Body of pancreas (tissue), 4 donors: ENCODE measurements at regions not wholly inside any gene's neighbourhood (a gene's known extent, or its start where the extent isn't known, plus 50 kb on each side); places are given as distances from the start of the nearest gene placed in this dataset.
A peak's percentile ranks its signal among the peaks of the same experiment; 100 is the strongest.
"Not testable (repeated sequence)": the region's sequence is repeated elsewhere in the genome, so short reads cannot be mapped to it uniquely, and the experiment has no call there.

ENCODE experiments used
- ATAC-seq: fragments of 150-250 bp; one replicate; pipeline ENCODE4 v1.9.1; 2016
- DNase-seq, 4 donors: peaks; one replicate each; pipeline ENCODE4 v3.0.0-alpha.2; 2019
- H3K27ac ChIP-seq, 4 donors: fragments of 200-600 bp; sonication (generic); 1 replicate in 3 of 4; 2 replicates in 1 of 4; pipeline versions ENCODE4 v1.5.1 to v1.6.1; 2016 to 2019; ENCODE audit warnings: mild to moderate bottlenecking in 1 of 4, mixed read lengths in 1 of 4, moderate library complexity in 1 of 4
- H3K27me3 ChIP-seq, 2 donors: fragments of 200-600 bp; sonication (generic); one replicate each; pipeline ENCODE4 v1.6.0; 2016; ENCODE audit warnings: mild to moderate bottlenecking in 1 of 2
- H3K36me3 ChIP-seq, 2 donors: fragments of 200-600 bp; sonication (generic); replicated peaks in 1 of 2; 2 replicates each; pipeline ENCODE4 v1.5.1; 2016; ENCODE audit warnings: low read depth in 2 of 2; ENCODE audit not compliant: insufficient read depth in 1 of 2
- H3K4me1 ChIP-seq: fragments of 200-600 bp; sonication (generic); one replicate; pipeline ENCODE4 v1.6.0; 2016
- H3K4me3 ChIP-seq, 2 donors: fragments of 200-600 bp; sonication (generic); 1 replicate in 1 of 2; 2 replicates in 1 of 2; pipeline ENCODE4 v1.5.1; 2016 to 2019
- H3K9me3 ChIP-seq, 3 donors: fragments of 200-600 bp; sonication (generic); 1 replicate in 2 of 3; 2 replicates in 1 of 3; pipeline ENCODE4 v1.5.1; 2016
- POLR2A ChIP-seq, 3 donors: fragments of 450-650 bp; IDR thresholded peaks; one replicate each; pipeline ENCODE4 v1.6.1; 2016; ENCODE audit warnings: antibody characterized with exemption in 3 of 3, mild to moderate bottlenecking in 2 of 3
- WGBS, 2 donors: methylation state at CpG; one replicate each; pipeline ENCODE4 v1.1.5; 2017; 5-methylcytosine and 5-hydroxymethylcytosine counted together
- intact Hi-C: fragments of 100-400 bp; cut with DNase I; formaldehyde crosslinking; loops from one replicate; pipeline ENCODE4 v1.15.1; 2023
- TF ChIP-seq, protein P1 (sequence below), 7 experiments: fragments of 450-650 bp in 4 of 7; fragments of 200-600 bp in 3 of 7; sonication (generic) in 3 of 7; IDR thresholded peaks; one replicate each; pipeline ENCODE4 v1.5.1; 2016 to 2019; ENCODE audit warnings: antibody characterized with exemption in 7 of 7

- intact Hi-C loops = no loop called here
- Histone ChIP-seq H3K4me3 (no peak overlapping the region), H3K27me3 (no peaks in the 10 kb centered on the region), H3K4me1 (no peaks in the 10 kb centered on the region), H3K9me3 (no peaks in the 10 kb centered on the region), H3K27ac (no peak overlapping the region), H3K36me3 (no peaks in the 10 kb centered on the region)
- no peak for DNase-seq
- WGBS, 2 donors = 48 to 50% methylated on average over 1 of the region's 1 CpG
- no peak for ATAC-seq
- no peak for TF ChIP-seq POLR2A (IDR thresholded peaks at IDR 0.05)
- TF ChIP-seq, protein P1, sequence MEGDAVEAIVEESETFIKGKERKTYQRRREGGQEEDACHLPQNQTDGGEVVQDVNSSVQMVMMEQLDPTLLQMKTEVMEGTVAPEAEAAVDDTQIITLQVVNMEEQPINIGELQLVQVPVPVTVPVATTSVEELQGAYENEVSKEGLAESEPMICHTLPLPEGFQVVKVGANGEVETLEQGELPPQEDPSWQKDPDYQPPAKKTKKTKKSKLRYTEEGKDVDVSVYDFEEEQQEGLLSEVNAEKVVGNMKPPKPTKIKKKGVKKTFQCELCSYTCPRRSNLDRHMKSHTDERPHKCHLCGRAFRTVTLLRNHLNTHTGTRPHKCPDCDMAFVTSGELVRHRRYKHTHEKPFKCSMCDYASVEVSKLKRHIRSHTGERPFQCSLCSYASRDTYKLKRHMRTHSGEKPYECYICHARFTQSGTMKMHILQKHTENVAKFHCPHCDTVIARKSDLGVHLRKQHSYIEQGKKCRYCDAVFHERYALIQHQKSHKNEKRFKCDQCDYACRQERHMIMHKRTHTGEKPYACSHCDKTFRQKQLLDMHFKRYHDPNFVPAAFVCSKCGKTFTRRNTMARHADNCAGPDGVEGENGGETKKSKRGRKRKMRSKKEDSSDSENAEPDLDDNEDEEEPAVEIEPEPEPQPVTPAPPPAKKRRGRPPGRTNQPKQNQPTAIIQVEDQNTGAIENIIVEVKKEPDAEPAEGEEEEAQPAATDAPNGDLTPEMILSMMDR (IDR thresholded peaks at IDR 0.05) = no peak
Observed at GRCh38 chr7:149681274-149681673, 92.1 kb downstream of the ZNF467 start.

DNA sequence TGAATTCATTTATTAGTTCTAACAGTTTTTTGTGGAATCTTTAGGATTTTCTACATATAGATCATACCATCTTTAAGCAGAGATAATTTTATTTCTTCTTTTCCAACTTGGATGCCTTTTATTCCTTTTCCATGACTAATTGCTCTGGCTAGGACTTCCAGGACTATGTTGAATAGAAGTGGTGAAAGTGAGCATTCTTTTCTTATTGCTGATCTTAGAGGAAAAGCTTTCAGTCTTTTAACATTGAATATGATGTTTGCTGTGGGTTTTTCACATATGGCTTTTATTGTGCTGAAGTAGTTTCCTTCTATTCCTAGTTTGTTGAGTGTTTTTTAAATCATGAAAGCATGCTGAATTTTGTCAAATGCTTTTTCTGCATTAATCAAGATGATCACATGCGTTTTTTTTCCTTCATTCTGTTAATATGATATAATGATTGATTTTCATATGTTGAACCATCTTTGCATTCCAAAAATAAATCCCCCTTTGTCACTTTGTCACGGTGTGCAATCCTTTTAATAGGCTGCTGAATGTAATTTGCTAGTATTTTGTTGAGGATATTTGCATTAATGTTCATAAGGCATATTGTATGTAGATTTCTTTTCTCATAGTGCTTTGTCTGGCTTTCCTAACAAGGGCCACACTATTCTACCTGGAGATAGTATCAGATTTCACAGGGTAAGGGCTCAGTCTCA lies 92.9 kb downstream of the ZNF467 start:
- DNase-seq (no peak), ATAC-seq (no peak)
- no peaks in the 10 kb centered on the region for H3K9me3 ChIP-seq
- no peak overlapping the region for H3K27ac ChIP-seq
- TF ChIP-seq POLR2A (IDR thresholded peaks at IDR 0.05) = no peak
- TF ChIP-seq, protein P1 (IDR thresholded peaks at IDR 0.05) = no peak
- H3K4me1 ChIP-seq = no peaks in the 10 kb centered on the region
- WGBS, 2 donors = 45 to 53% methylated on average over 2 of the region's 2 CpGs
- no peaks in the 10 kb centered on the region for H3K36me3 ChIP-seq
- intact Hi-C loops = no loop called here
- no peak overlapping the region for H3K4me3 ChIP-seq
- H3K27me3 ChIP-seq = no peaks in the 10 kb centered on the region

GRCh38 chr7:149674728-149675385 lies 98.5 kb downstream of the ZNF467 start:
- H3K36me3 ChIP-seq, H3K4me3 ChIP-seq, H3K27me3 ChIP-seq, intact Hi-C loops, H3K9me3 ChIP-seq, H3K27ac ChIP-seq, ATAC-seq, H3K4me1 ChIP-seq, DNase-seq: not testable (repeated sequence)
- WGBS, 2 donors = 59 to 62% methylated on average over 10 of the region's 10 CpGs

DNA sequence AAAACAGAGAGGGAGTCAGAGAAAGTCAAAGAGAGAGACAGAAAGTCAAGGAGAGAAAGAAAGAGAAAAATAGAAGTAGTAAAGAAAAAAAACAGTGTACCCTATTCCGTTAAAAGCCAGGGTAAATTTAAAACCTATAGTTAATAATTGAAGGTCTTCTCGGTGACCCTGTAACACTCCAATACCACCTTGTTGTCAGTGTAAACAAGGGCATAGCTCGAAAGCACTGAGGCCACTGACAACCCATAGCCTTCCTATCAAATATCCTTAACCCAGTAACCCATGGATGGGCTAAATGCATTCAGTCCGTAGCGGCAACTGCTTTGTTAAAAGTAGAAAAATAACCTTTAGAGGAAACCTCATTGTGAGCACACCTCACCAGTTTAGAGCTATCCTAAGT lies 100.4 kb downstream of the ZNF467 start:
- Histone ChIP-seq H3K4me3 (no peak overlapping the region), H3K27me3 (no peaks in the 10 kb centered on the region), H3K27ac (no peak overlapping the region), H3K36me3 (no peaks in the 10 kb centered on the region), H3K4me1 (no peaks in the 10 kb centered on the region), H3K9me3 (no peaks in the 10 kb centered on the region)
- intact Hi-C loops = no loop called here
- ATAC-seq = no peak
- DNase-seq = no peak
- no peak for TF ChIP-seq POLR2A (IDR thresholded peaks at IDR 0.05)
- TF ChIP-seq, protein P1 (IDR thresholded peaks at IDR 0.05) = no peak
- 69 to 73% methylated on average over 5 of the region's 5 CpGs for WGBS, 2 donors

DNA sequence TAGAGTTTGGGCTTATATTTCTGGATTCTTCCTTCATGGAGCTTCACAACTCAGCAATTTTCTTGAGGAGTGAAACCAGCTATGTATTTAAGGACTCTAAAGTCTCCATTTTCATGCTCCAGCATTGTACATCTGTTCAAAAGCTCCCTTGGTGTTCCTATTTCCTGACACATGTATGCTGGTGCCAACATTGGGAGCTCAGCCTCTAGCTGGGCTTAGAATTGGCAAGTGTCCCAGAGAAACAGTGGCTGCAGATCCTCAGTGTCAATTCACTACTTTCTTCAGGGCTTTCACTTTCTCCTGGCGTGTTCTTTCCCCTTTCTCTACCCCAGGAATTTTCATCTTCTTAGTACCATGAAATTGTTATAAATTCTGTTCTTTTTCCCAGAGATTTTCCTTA lies 103.1 kb downstream of the ZNF467 start:
- WGBS, 2 donors = 4 to 18% methylated on average over 1 of the region's 1 CpG
- ATAC-seq (no peak), DNase-seq (peak in 3 of 4 donors; percentile 30 to 46 (median 39))
- no peaks in the 10 kb centered on the region for H3K9me3 ChIP-seq
- no peak overlapping the region for H3K4me3 ChIP-seq
- no peaks in the 10 kb centered on the region for H3K36me3 ChIP-seq
- H3K4me1 ChIP-seq = no peaks in the 10 kb centered on the region
- no peaks in the 10 kb centered on the region for H3K27me3 ChIP-seq
- TF ChIP-seq, protein P1 (IDR thresholded peaks at IDR 0.05) = no peak
- TF ChIP-seq POLR2A (IDR thresholded peaks at IDR 0.05) = no peak
- H3K27ac ChIP-seq = no peak overlapping the region
- intact Hi-C loops = no loop called here
